ENCODE measurements at regions not wholly inside any gene's neighbourhood (a gene's known extent, or its start where the extent isn't known, plus 50 kb on each side); places are given as distances from the start of the nearest gene placed in this dataset.

GRCh38 chr10:4130685-4131084 lies 345.7 kb upstream of the KLF6 start:
- H3K27ac ChIP-seq: peak overlapping the region; percentile 64
- H3K27me3 ChIP-seq (ENCODE audit: low read depth): no peaks in the 10 kb centered on the region
- no peak overlapping the region for H3K4me3 ChIP-seq
- no peaks in the 10 kb centered on the region for H3K9me3 ChIP-seq
- H3K36me3 ChIP-seq: no peaks in the 10 kb centered on the region
- intact Hi-C loops (cut with DNase I): no loop called here
- no peak for TF ChIP-seq CTCF (IDR thresholded peaks at IDR 0.05)
- ATAC-seq (peak; percentile 42 to 65), DNase-seq (no peak)
- peaks cover 38% of the 10 kb centered on the region for H3K4me1 ChIP-seq

GRCh38 chr10:4129866-4130477 lies 345.0 kb upstream of the KLF6 start:
- no peak for DNase-seq
- Histone ChIP-seq H3K9me3 (no peaks in the 10 kb centered on the region), H3K27me3 (ENCODE audit: low read depth) (no peaks in the 10 kb centered on the region), H3K27ac (peak overlapping the region; percentile 64), H3K36me3 (no peaks in the 10 kb centered on the region), H3K4me3 (no peak overlapping the region), H3K4me1 (peaks cover 38% of the 10 kb centered on the region)
- TF ChIP-seq CTCF (IDR thresholded peaks at IDR 0.05): no peak
- intact Hi-C loops (cut with DNase I): no loop called here
- ATAC-seq: no peak

GRCh38 chr10:4127518-4128315 lies 342.7 kb upstream of the KLF6 start:
- intact Hi-C loops (cut with DNase I): no loop called here
- Histone ChIP-seq H3K27me3 (ENCODE audit: low read depth) (no peaks in the 10 kb centered on the region), H3K4me1 (peaks cover 38% of the 10 kb centered on the region), H3K4me3 (no peak overlapping the region), H3K9me3 (no peaks in the 10 kb centered on the region), H3K36me3 (no peaks in the 10 kb centered on the region), H3K27ac (peak overlapping the region; percentile 28)
- DNase-seq (no peak), ATAC-seq (peak; percentile 51 to 77)
- no peak for TF ChIP-seq CTCF (IDR thresholded peaks at IDR 0.05)

- no peaks in the 10 kb centered on the region for H3K27me3 ChIP-seq (ENCODE audit: low read depth)
- intact Hi-C loops (cut with DNase I): no loop called here
- ATAC-seq (no peak), DNase-seq (no peak)
- no peak overlapping the region for H3K4me3 ChIP-seq
- H3K27ac ChIP-seq: no peak overlapping the region
- no peaks in the 10 kb centered on the region for H3K9me3 ChIP-seq
- H3K36me3 ChIP-seq: no peaks in the 10 kb centered on the region
- no peak for TF ChIP-seq CTCF (IDR thresholded peaks at IDR 0.05)
- peaks cover 38% of the 10 kb centered on the region for H3K4me1 ChIP-seq
Observed at GRCh38 chr10:4125776-4126175, 340.8 kb upstream of the KLF6 start.

GRCh38 chr10:4121502-4122380 lies 336.7 kb upstream of the KLF6 start:
- peak; percentile 31 to 61 for ATAC-seq
- Histone ChIP-seq H3K27me3 (ENCODE audit: low read depth) (no peaks in the 10 kb centered on the region), H3K4me1 (peaks cover 13% of the 10 kb centered on the region), H3K36me3 (no peaks in the 10 kb centered on the region), H3K27ac (peak overlapping the region; percentile 51), H3K9me3 (no peaks in the 10 kb centered on the region), H3K4me3 (peak overlapping the region; percentile 27)
- intact Hi-C loops (cut with DNase I): no loop called here
- TF ChIP-seq CTCF (IDR thresholded peaks at IDR 0.05): no peak
- DNase-seq: no peak

Measured in lower lobe of right lung (tissue), 2 donors.